ENCODE measurements at regions not wholly inside any gene's neighbourhood (a gene's known extent, or its start where the extent isn't known, plus 50 kb on each side); places are given as distances from the start of the nearest gene placed in this dataset.

DNA sequence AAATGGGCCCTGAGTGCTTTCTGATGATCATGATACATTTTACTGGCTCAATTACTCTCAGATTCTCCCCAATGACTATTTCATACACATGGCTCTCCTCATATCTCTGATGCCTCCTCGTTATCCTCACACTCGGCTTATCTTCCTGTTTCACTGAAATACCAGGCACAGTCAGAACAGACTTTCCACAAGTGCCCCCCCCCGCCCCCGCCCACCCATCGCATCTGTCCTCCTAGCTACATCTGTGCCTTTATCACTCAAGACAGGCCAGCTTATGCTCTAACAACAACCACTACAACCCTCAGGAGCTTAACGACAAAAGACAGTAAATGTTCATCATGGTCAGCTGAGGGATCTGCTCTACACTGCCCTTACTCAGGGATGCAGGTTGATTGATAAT lies 610.6 kb upstream of the DIPK2B start (continued):
- no peak for TF ChIP-seq JUN (IDR thresholded peaks at IDR 0.05)
- TF ChIP-seq POLR2A (IDR thresholded peaks at IDR 0.05; ENCODE audit: low read length), result no peak

- Histone ChIP-seq H3K27ac (peak overlapping the region; percentile 67 to 77), H3K4me1 (peaks cover 90% of the 10 kb centered on the region), H3K9me3 (no peaks in the 10 kb centered on the region), H3K4me2 (peak overlapping the region; percentile 80), H3K4me3 (peak overlapping the region; percentile 21; the same call in 1 of the 3 replicates)
- CTCF ChIA-PET, result interaction anchor here (0.8 to 1.8 kb wide), 4 partner anchors 16 to 569 kb away, joined by 3 to 5 read pairs (median 4); no protein-coding TSS in a partner anchor
- no peak for TF ChIP-seq HOXB5 (CRISPR knock-in tag; IDR thresholded peaks at IDR 0.05)
- TF ChIP-seq CEBPB (IDR thresholded peaks at IDR 0.05), result peak; percentile 87 to 93
- no peak for TF ChIP-seq RFX5 (IDR thresholded peaks at IDR 0.05)
- peak; percentile 96 for TF ChIP-seq MAFK (IDR thresholded peaks at IDR 0.05; ENCODE audit: partially characterized antibody)
- no peak for TF ChIP-seq BCL3 (IDR thresholded peaks at IDR 0.05)
- no peak for TF ChIP-seq JUN (IDR thresholded peaks at IDR 0.05)
- TF ChIP-seq SMC3 (IDR thresholded peaks at IDR 0.05), result no peak
- no peak for TF ChIP-seq FOSL2 (IDR thresholded peaks at IDR 0.05)
- no peak for TF ChIP-seq FOSL2 (CRISPR knock-in tag; IDR thresholded peaks at IDR 0.05)
- TF ChIP-seq HDAC2 (IDR thresholded peaks at IDR 0.05), result no peak
- peak; percentile 42 to 51; a peak in 4 of 6 replicates for ATAC-seq
- FAIRE-seq, result peak; percentile 59
- peak in 1 of 2 experiments; percentile 23 for DNase-seq (ENCODE audit: low read depth in 1 of 2, low spot score in 1 of 2)
- WGBS (ENCODE audit: missing lambda C conversion rate), result 43% methylated on average over 12 of the region's 12 CpGs
- POLR2A ChIA-PET, result interaction anchor here (0.7 to 1.2 kb wide), 6 partner anchors 16 to 525 kb away, joined by 3 to 7 read pairs (median 3); no protein-coding TSS in a partner anchor
Measured at GRCh38 chrX:45807572-45808425, 607.1 kb upstream of the DIPK2B start.

DNA sequence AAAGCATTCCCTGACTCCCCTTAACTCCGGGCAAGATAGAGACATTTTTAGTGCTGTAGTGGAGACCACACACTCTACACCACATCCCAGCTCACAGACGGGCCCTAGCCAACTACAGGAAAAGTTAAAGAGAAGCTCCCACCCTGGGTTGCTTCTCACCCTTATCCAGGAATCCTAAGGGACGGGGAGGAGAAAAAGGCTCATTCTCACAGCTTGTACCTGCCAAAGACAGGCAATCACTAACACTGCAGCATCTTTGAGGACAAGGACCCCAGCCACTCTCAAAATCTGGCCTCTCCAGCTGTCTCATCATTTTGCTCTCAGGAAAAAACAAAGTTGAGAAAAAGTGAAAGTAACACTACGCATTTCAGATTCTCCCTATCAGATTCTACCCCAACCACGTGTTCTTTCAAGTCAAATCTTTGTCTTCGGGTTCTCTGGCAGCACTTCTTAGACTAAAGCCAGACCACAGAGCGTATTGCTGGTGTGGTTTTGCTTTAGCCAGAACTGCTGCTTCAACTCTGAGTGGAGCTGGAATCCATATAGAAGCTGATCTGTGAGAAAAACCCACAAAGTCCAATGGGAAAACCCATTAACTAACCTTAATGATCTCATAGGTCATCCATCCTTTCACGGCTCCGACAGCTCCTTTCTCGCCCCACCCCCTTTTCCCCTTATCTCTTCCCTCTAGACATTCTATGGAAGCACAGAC lies 605.9 kb upstream of the DIPK2B start:
- H3K4me2 ChIP-seq, result peak overlapping the region; percentile 80
- ChIA-PET POLR2A (no interaction called here), CTCF (interaction anchor here (0.9 to 1.8 kb wide), 5 partner anchors 11 to 570 kb away, joined by 3 to 5 read pairs (median 4); no protein-coding TSS in a partner anchor)
- H3K27ac ChIP-seq, result peak overlapping the region; percentile 34 to 77; a peak in 4 of 6 replicates
- FAIRE-seq (no peak), DNase-seq (ENCODE audit: low read depth in 1 of 2, low spot score in 1 of 2) (peak in 1 of 2 experiments; percentile 31), ATAC-seq (no peak)
- TF ChIP-seq CBX8 (IDR thresholded peaks at IDR 0.05) (no peak), ZC3H11A (IDR thresholded peaks at IDR 0.05) (no peak), NPAS2 (CRISPR knock-in tag; IDR thresholded peaks at IDR 0.05; ENCODE audit: borderline replicate concordance) (no peak), HDAC2 (IDR thresholded peaks at IDR 0.05) (no peak), EHMT2 (IDR thresholded peaks at IDR 0.05; ENCODE audit: low read depth) (no peak), MYC (IDR thresholded peaks at IDR 0.05; ENCODE audit: borderline replicate concordance, low read length) (no peak), BHLHE40 (IDR thresholded peaks at IDR 0.05; ENCODE audit: low read depth, low read length) (no peak), HOXA7 (CRISPR knock-in tag; IDR thresholded peaks at IDR 0.05) (no peak), RNF2 (IDR thresholded peaks at IDR 0.05; ENCODE audit: borderline replicate concordance, low read depth) (no peak), CHD2 (IDR thresholded peaks at IDR 0.05; ENCODE audit: low read length, partially characterized antibody) (no peak), FOSB (CRISPR knock-in tag; IDR thresholded peaks at IDR 0.05) (no peak), KDM5A (IDR thresholded peaks at IDR 0.05) (no peak)
- TF ChIP-seq, protein P1, sequence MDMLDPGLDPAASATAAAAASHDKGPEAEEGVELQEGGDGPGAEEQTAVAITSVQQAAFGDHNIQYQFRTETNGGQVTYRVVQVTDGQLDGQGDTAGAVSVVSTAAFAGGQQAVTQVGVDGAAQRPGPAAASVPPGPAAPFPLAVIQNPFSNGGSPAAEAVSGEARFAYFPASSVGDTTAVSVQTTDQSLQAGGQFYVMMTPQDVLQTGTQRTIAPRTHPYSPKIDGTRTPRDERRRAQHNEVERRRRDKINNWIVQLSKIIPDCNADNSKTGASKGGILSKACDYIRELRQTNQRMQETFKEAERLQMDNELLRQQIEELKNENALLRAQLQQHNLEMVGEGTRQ (IDR thresholded peaks at IDR 0.05), result no peak
- TF ChIP-seq, protein P2, sequence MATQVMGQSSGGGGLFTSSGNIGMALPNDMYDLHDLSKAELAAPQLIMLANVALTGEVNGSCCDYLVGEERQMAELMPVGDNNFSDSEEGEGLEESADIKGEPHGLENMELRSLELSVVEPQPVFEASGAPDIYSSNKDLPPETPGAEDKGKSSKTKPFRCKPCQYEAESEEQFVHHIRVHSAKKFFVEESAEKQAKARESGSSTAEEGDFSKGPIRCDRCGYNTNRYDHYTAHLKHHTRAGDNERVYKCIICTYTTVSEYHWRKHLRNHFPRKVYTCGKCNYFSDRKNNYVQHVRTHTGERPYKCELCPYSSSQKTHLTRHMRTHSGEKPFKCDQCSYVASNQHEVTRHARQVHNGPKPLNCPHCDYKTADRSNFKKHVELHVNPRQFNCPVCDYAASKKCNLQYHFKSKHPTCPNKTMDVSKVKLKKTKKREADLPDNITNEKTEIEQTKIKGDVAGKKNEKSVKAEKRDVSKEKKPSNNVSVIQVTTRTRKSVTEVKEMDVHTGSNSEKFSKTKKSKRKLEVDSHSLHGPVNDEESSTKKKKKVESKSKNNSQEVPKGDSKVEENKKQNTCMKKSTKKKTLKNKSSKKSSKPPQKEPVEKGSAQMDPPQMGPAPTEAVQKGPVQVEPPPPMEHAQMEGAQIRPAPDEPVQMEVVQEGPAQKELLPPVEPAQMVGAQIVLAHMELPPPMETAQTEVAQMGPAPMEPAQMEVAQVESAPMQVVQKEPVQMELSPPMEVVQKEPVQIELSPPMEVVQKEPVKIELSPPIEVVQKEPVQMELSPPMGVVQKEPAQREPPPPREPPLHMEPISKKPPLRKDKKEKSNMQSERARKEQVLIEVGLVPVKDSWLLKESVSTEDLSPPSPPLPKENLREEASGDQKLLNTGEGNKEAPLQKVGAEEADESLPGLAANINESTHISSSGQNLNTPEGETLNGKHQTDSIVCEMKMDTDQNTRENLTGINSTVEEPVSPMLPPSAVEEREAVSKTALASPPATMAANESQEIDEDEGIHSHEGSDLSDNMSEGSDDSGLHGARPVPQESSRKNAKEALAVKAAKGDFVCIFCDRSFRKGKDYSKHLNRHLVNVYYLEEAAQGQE (IDR thresholded peaks at IDR 0.05), result no peak
- H3K4me3 ChIP-seq, result no peak overlapping the region
- H3K9me3 ChIP-seq, result no peaks in the 10 kb centered on the region
- WGBS (ENCODE audit: missing lambda C conversion rate), result 67% methylated on average over 10 of the region's 10 CpGs
- H3K4me1 ChIP-seq, result peaks cover 92% of the 10 kb centered on the region
